Activated CD8-positive, alpha-beta T cell treated with anti-CD3 and anti-CD28 coated beads for 36 hours (primary cell): ENCODE measurements at regions not wholly inside any gene's neighbourhood (a gene's known extent, or its start where the extent isn't known, plus 50 kb on each side); places are given as distances from the start of the nearest gene placed in this dataset.
"Not testable (repeated sequence)": the region's sequence is repeated elsewhere in the genome, so short reads cannot be mapped to it uniquely, and the experiment has no call there.

Experiments
- ATAC-seq: fragments of 200-7000 bp; cut with Tn5 transposase; one replicate; pipeline ENCODE4 v1.10.0; 2021; ENCODE audit warnings: mild to moderate bottlenecking, moderate library complexity
- CTCF ChIA-PET: fragments of 350-600 bp; sonication (Branson Sonifier 250); formaldehyde crosslinking; loops from one replicate; lab custom pipeline; 2021; ENCODE audit warnings: antibody characterized with exemption; lab: Charles Lee
- POLR2A ChIA-PET: fragments of 350-600 bp; sonication (Branson Sonifier 250); formaldehyde crosslinking; loops from one replicate; lab custom pipeline; 2021; ENCODE audit warnings: antibody characterized with exemption; lab: Charles Lee
- DNase-seq: peaks from one replicate; pipeline ENCODE4 v3.0.0-alpha.2; 2020
- H3K27ac Mint-ChIP-seq: one replicate; pipeline ENCODE4 v1.8.0; 2021; ENCODE audit warnings: mild to moderate bottlenecking, mixed read lengths
- H3K27me3 Mint-ChIP-seq: one replicate; pipeline ENCODE4 v1.8.0; 2021; ENCODE audit warnings: mixed read lengths
- H3K36me3 Mint-ChIP-seq: one replicate; pipeline ENCODE4 v1.8.0; 2021; ENCODE audit warnings: low read depth, mixed read lengths
- H3K4me1 Mint-ChIP-seq: one replicate; pipeline ENCODE4 v1.8.0; 2021; ENCODE audit warnings: low read depth, mixed read lengths
- H3K4me3 Mint-ChIP-seq: one replicate; pipeline ENCODE4 v1.8.0; 2021; ENCODE audit warnings: mild to moderate bottlenecking, moderate library complexity, mixed read lengths
- H3K9me3 Mint-ChIP-seq: one replicate; pipeline ENCODE4 v1.8.0; 2021; ENCODE audit warnings: mixed read lengths
- CTCF ChIP-seq: fragments of 200-600 bp; IDR thresholded peaks from one replicate; pipeline ENCODE4 v1.8.0; 2022; ENCODE audit warnings: antibody characterized with exemption, mild to moderate bottlenecking
- intact Hi-C: fragments of 100-400 bp; cut with micrococcal nuclease; formaldehyde crosslinking; loops from one replicate; pipeline ENCODE4 v1.10.0; 2022

- no peak for TF ChIP-seq CTCF
- no peaks in the 10 kb centered on the region for H3K27me3 Mint-ChIP-seq
- POLR2A ChIA-PET: no interaction called here
- H3K36me3 Mint-ChIP-seq: no peaks in the 10 kb centered on the region
- no peaks in the 10 kb centered on the region for H3K4me1 Mint-ChIP-seq
- ATAC-seq (no peak), DNase-seq (no peak)
- CTCF ChIA-PET: no interaction called here
- intact Hi-C loops: no loop called here
- no peaks in the 10 kb centered on the region for H3K9me3 Mint-ChIP-seq
- H3K4me3 Mint-ChIP-seq: no peak overlapping the region
- H3K27ac Mint-ChIP-seq: no peak overlapping the region
These were observed 291.8 kb upstream of the ERCC4 start for GRCh38 chr16:13628156-13628555.

GRCh38 chr16:13629704-13630103 is 290.2 kb upstream of the ERCC4 start:
- Mint-ChIP-seq H3K4me1 (no peaks in the 10 kb centered on the region), H3K4me3 (no peak overlapping the region), H3K27me3 (no peaks in the 10 kb centered on the region), H3K27ac (no peak overlapping the region), H3K36me3 (no peaks in the 10 kb centered on the region), H3K9me3 (no peaks in the 10 kb centered on the region)
- ChIA-PET CTCF (no interaction called here), POLR2A (no interaction called here)
- DNase-seq (no peak), ATAC-seq (no peak)
- no peak for TF ChIP-seq CTCF
- intact Hi-C loops: no loop called here

GRCh38 chr16:13630374-13630773 is 289.6 kb upstream of the ERCC4 start:
- H3K36me3 Mint-ChIP-seq: no peaks in the 10 kb centered on the region
- no peak for TF ChIP-seq CTCF
- H3K27ac Mint-ChIP-seq: no peak overlapping the region
- ChIA-PET CTCF (no interaction called here), POLR2A (no interaction called here)
- intact Hi-C loops: no loop called here
- DNase-seq (no peak), ATAC-seq (no peak)
- H3K4me3 Mint-ChIP-seq: no peak overlapping the region
- no peaks in the 10 kb centered on the region for H3K9me3 Mint-ChIP-seq
- no peaks in the 10 kb centered on the region for H3K27me3 Mint-ChIP-seq
- H3K4me1 Mint-ChIP-seq: no peaks in the 10 kb centered on the region

GRCh38 chr16:13631213-13631767 is 288.7 kb upstream of the ERCC4 start:
- POLR2A ChIA-PET: no interaction called here
- H3K9me3 Mint-ChIP-seq: no peaks in the 10 kb centered on the region
- CTCF ChIA-PET: no interaction called here

GRCh38 chr16:13631916-13632315 is 288.0 kb upstream of the ERCC4 start:
- ATAC-seq (no peak), DNase-seq (no peak)
- no peak for TF ChIP-seq CTCF
- H3K27ac Mint-ChIP-seq: no peak overlapping the region
- H3K9me3 Mint-ChIP-seq: no peaks in the 10 kb centered on the region
- H3K36me3 Mint-ChIP-seq: no peaks in the 10 kb centered on the region
- H3K4me1 Mint-ChIP-seq: no peaks in the 10 kb centered on the region
- H3K27me3 Mint-ChIP-seq: no peaks in the 10 kb centered on the region
- CTCF ChIA-PET: no interaction called here
- POLR2A ChIA-PET: no interaction called here
- H3K4me3 Mint-ChIP-seq: no peak overlapping the region
- intact Hi-C loops: no loop called here

More at GRCh38 chr16:13631213-13631767, 288.7 kb upstream of the ERCC4 start:
- no peaks in the 10 kb centered on the region for H3K27me3 Mint-ChIP-seq
- no peaks in the 10 kb centered on the region for H3K4me1 Mint-ChIP-seq
- DNase-seq (no peak), ATAC-seq (no peak)
- no peaks in the 10 kb centered on the region for H3K36me3 Mint-ChIP-seq
- H3K4me3 Mint-ChIP-seq: no peak overlapping the region
- intact Hi-C loops: no loop called here
- no peak overlapping the region for H3K27ac Mint-ChIP-seq
- no peak for TF ChIP-seq CTCF

- CTCF ChIA-PET, H3K9me3 Mint-ChIP-seq, H3K4me1 Mint-ChIP-seq, intact Hi-C loops, H3K36me3 Mint-ChIP-seq, ATAC-seq, H3K27ac Mint-ChIP-seq, H3K27me3 Mint-ChIP-seq, POLR2A ChIA-PET, H3K4me3 Mint-ChIP-seq, DNase-seq: not testable (repeated sequence)
These were observed 287.4 kb upstream of the ERCC4 start for GRCh38 chr16:13632504-13632903.
